ENCODE measurements at regions not wholly inside any gene's neighbourhood (a gene's known extent, or its start where the extent isn't known, plus 50 kb on each side); places are given as distances from the start of the nearest gene placed in this dataset.
"Not testable (repeated sequence)": the region's sequence is repeated elsewhere in the genome, so short reads cannot be mapped to it uniquely, and the experiment has no call there.

GRCh38 chr16:60655514-60656153 lies 1380.6 kb downstream of the CDH8 start:
- no peak for DNase-seq
- intact Hi-C loops (cut with DNase I): no loop called here
- ATAC-seq (ENCODE audit: poor library complexity): no peak

- intact Hi-C loops (cut with DNase I): no loop called here
- DNase-seq: no peak
- ATAC-seq (ENCODE audit: poor library complexity): no peak
Measured at GRCh38 chr16:60651346-60651745, 1384.9 kb downstream of the CDH8 start.

DNA sequence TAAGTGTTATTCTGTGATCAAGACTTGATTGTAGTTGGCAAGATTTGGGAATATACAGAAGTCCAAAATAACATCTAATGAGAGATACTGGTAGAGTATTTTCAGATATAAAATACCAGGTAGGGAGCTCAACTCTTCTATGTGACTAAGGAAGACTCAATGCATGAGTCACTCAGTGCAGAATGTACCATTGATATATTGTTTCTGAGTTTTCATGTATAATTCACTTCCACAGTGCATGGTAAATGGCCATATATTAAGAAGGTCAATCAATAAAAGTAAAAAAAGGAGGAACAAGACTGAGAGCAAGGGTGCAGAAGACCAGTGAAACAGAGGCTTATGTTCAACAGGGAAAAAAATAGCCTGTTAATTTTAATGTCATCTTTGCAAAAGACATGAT lies 1387.9 kb downstream of the CDH8 start:
- intact Hi-C loops (cut with DNase I): no loop called here
- no peak for DNase-seq
- ATAC-seq (ENCODE audit: poor library complexity): no peak

DNA sequence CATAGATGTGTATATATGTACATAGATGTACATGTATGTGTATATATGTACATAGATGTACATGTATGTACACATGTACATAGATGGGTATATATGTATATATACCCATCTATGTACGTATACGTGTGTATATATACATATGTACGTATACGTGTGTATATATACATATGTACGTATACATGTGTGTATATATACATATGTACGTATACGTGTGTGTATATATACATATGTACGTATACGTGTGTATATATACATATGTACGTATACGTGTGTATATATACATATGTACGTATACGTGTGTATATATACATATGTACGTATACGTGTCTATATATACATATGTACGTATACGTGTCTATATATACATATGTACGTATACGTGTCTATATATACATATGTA lies 1388.8 kb downstream of the CDH8 start:
- DNase-seq; ATAC-seq (ENCODE audit: poor library complexity); intact Hi-C loops (cut with DNase I): not testable (repeated sequence)

DNA sequence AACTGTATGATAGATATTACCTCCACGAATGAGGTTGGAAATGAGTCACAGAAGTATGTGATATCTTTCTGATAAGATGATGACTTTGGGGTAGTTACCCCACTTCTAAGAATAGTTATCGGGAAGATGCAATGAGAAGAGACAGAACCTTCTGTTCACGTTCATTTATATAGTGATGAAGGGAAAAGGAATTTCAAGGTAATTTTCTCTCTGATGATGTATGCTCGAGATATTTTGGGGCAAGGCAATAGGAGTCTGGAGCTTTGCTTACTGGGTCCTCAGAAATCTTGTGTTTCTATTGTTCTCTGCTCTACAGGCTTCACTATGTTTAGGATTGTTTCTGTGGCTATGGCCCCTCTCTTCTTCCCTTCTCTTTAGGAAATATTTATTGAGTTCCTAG lies 1389.6 kb downstream of the CDH8 start:
- no peak for DNase-seq
- ATAC-seq (ENCODE audit: poor library complexity): no peak
- intact Hi-C loops (cut with DNase I): no loop called here

- intact Hi-C loops (cut with DNase I): no loop called here
- DNase-seq (no peak), ATAC-seq (ENCODE audit: poor library complexity) (no peak)
Measured at GRCh38 chr16:60645541-60645940, 1390.7 kb downstream of the CDH8 start.

GRCh38 chr16:60642956-60643355 lies 1393.3 kb downstream of the CDH8 start:
- intact Hi-C loops (cut with DNase I): no loop called here

DNA sequence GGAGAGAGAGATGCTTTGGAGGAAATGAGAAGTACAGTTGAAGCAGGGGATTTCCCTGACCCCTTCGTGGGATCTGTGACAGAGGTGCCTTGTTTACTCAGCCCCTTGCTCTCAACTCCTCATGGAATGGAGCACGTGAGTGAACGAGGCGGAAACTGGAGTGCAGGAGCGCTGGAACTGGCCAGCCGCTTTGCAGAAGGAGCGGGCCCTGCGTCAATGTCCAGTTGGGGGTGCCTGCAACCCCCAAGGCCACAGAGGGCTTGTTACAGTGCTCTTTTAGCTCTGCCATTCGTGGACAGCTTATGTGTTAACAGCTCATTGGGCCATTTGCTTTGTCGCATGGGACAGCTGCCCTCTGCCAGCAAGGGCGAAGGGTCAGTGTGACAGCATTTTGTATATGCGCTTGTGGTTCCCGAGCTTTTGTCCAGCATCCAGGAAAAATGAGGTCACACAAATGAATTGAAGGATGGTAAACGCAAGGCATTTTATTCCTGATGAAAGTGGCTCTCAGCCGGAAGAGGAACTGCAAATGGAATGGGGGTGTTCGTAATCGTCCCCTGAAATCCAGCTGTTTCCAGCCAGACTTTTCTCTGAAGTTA lies 1395.1 kb downstream of the CDH8 start:
- intact Hi-C loops (cut with DNase I): no loop called here
- DNase-seq: no peak
- ATAC-seq (ENCODE audit: poor library complexity): no peak

More at GRCh38 chr16:60642956-60643355, 1393.3 kb downstream of the CDH8 start:
- ATAC-seq (ENCODE audit: poor library complexity) (no peak), DNase-seq (no peak)

GRCh38 chr16:60640038-60640437 lies 1396.2 kb downstream of the CDH8 start:
- ATAC-seq (ENCODE audit: poor library complexity): no peak
- DNase-seq: no peak
- intact Hi-C loops (cut with DNase I): no loop called here

- DNase-seq; ATAC-seq (ENCODE audit: poor library complexity); intact Hi-C loops (cut with DNase I): not testable (repeated sequence)
Measured at GRCh38 chr16:60636636-60637035, 1399.6 kb downstream of the CDH8 start.

GRCh38 chr16:60636117-60636516 lies 1400.1 kb downstream of the CDH8 start:
- DNase-seq: no peak
- intact Hi-C loops (cut with DNase I): no loop called here
- ATAC-seq (ENCODE audit: poor library complexity): no peak

DNA sequence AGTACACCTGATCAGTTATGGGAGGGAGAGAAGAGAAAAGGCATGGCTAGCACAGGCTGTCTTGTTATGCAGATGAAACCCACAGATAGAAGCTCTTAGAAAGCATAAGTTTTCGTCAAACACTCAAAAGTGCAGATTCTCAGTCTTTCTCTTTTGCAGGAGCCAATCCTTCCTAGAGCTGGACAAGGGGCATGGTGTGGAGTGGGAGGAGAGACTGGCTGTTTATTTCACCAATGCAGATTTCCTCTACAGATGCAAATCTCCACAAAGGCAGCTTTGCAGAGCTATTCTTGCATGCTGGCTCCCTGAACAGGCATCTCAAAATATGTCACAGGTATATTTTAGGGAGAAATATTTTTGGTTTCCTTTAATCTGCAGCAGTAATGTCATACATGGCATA lies 1400.7 kb downstream of the CDH8 start:
- intact Hi-C loops (cut with DNase I): no loop called here
- DNase-seq (no peak), ATAC-seq (ENCODE audit: poor library complexity) (no peak)

DNA sequence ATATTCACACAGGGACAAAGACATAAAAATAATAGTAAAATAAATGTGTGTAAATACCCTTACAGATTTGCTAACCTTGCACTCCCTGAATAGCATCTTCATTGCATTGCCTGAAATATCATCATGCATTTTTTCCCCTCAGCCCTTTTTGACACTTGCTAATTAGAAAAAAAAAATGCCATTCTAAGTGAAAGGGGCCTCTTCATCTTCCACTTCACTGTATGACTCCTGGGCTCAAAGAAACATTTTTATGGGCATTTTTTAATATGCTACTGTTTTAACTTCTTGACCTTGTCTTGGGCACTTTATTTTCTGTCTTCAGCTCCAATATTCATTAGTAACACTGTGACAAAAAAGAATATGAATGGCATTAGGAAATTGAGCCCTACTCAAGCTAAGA lies 1424.4 kb downstream of the CDH8 start:
- intact Hi-C loops (cut with DNase I): no loop called here

DNA sequence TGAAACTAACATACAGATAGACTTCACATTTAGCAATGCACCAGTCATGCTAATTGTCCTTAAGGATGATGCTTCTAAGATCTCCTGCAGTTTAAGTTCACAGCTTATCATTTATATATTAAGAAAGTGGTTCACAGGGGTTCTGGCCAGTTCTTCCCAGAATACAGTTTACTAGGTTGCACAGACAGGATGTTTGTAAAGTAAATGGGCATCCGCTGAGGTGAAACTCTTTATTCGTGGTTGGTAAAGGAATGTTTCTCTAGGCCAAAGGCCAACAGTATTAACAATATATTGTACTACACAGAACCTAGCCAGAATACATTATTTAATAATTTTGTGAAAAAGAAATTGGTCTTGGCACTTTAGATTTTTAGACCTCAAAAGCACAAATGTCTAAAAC lies 1427.3 kb downstream of the CDH8 start:
- ATAC-seq (ENCODE audit: poor library complexity) (no peak), DNase-seq (no peak)
- intact Hi-C loops (cut with DNase I): no loop called here

More for the DNA sequence above, 1424.4 kb downstream of the CDH8 start:
- DNase-seq: no peak
- ATAC-seq (ENCODE audit: poor library complexity): no peak

GRCh38 chr16:60605652-60606051 lies 1430.6 kb downstream of the CDH8 start:
- DNase-seq; intact Hi-C loops (cut with DNase I); ATAC-seq (ENCODE audit: poor library complexity): not testable (repeated sequence)

DNA sequence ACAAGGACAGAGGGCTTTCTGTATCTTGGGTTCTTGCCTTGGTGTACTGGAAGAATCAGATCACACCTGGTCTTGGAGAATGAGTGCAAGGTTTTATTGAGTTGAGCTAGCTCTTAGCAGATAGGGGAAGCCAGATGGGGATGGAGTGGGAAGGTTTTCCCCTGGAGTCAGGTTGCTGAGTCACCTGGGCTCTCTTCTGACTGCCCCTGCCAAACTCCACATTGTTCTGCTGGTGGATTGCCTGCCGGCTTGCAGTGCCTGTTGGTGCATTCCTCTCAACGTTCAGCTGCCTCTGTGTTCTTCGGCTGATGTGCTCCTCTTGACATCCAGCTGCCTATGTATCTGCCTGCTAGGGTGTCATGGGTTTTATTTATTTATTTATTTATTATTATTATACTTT lies 1431.1 kb downstream of the CDH8 start:
- ATAC-seq (ENCODE audit: poor library complexity) (no peak), DNase-seq (no peak)
- intact Hi-C loops (cut with DNase I): no loop called here

GRCh38 chr16:60586493-60586892 lies 1449.7 kb downstream of the CDH8 start:
- DNase-seq (no peak), ATAC-seq (ENCODE audit: poor library complexity) (no peak)
- intact Hi-C loops (cut with DNase I): no loop called here

DNA sequence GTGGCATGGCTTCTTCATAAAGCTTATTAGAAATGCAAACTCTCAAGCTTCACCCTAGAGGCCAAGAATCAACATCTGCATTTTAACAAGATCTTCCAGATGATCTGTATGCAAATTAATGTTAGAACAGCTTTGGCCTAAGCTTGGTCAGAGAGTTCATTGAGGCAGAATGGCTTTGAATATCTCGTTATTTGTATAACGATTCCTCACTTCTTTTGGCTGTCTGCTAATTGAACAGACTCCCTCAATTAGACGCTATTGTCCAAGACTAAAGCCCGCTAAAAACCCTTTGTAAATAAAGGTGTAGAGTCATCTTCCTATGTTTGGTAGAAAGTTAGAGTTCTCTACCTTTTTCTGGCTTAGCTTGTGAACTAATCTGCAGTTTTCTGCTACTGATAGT lies 1453.7 kb downstream of the CDH8 start:
- intact Hi-C loops (cut with DNase I): no loop called here
- DNase-seq: no peak
- ATAC-seq (ENCODE audit: poor library complexity): no peak

GRCh38 chr16:60566901-60567300 lies 1469.3 kb downstream of the CDH8 start:
- no peak for DNase-seq
- ATAC-seq (ENCODE audit: poor library complexity): no peak
- intact Hi-C loops (cut with DNase I): no loop called here

DNA sequence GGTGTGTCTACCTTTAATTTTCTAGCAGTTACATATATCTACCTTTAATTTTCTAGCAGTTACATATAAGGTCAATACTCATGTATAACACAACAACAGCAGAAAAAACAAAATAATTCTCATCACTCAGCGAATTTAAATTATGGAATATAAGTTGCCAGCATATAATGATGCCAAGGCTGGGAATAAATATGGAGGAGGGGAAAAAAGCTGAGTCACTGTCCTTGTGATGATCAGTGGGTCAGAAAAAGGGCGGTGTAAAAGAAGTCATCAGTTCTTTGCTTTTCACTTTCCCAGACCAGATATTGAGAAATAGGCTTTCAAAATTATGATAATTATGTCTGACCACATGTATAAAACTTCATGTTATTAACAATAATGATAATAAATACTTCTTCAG lies 1471.7 kb downstream of the CDH8 start:
- ATAC-seq (ENCODE audit: poor library complexity): no peak
- no peak for DNase-seq
- intact Hi-C loops (cut with DNase I): no loop called here

DNA sequence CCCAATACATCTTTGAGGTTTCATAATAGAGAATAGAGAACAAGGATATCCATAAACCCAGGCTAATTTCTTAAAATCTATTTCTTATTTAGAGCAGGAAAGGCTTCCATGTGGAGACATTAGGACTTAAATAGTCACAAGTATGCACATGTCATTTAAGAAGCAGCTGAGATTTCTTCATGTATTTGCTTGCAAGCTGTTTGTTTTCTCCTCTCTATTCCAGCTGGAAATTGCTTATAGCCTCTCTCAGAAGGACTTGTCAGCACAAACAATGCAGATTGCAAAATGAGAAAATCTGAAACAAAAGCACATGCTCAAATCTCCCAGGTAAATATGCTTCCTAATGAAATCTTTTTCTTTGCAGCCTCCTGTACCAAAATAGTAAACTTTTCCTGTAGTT lies 1473.1 kb downstream of the CDH8 start:
- intact Hi-C loops (cut with DNase I): no loop called here
- no peak for DNase-seq
- no peak for ATAC-seq (ENCODE audit: poor library complexity)

Data from Right ventricle myocardium superior (tissue), 1 donor.